B cell (primary cell): ENCODE measurements at regions not wholly inside any gene's neighbourhood (a gene's known extent, or its start where the extent isn't known, plus 50 kb on each side); places are given as distances from the start of the nearest gene placed in this dataset.
"Not testable (repeated sequence)": the region's sequence is repeated elsewhere in the genome, so short reads cannot be mapped to it uniquely, and the experiment has no call there.

Experiments used
- ATAC-seq: fragments of 200-7000 bp; cut with Tn5 transposase; one replicate; pipeline ENCODE4 v1.10.0; 2021; ENCODE audit warnings: low read depth, mild to moderate bottlenecking, moderate number of reproducible peaks, moderate library complexity
- CTCF ChIA-PET: fragments of 350-600 bp; sonication (Branson Sonifier 250); formaldehyde crosslinking; loops from one replicate; lab custom pipeline; 2021; ENCODE audit warnings: antibody characterized with exemption, inconsistent platforms; lab: Charles Lee
- POLR2A ChIA-PET: fragments of 350-600 bp; sonication (Branson Sonifier 250); formaldehyde crosslinking; loops from one replicate; lab custom pipeline; 2021; ENCODE audit warnings: antibody characterized with exemption; lab: Charles Lee
- DNase-seq: peaks from one replicate; pipeline ENCODE4 v3.0.0; 2013
- H2AFZ ChIP-seq: 2 replicates; pipeline ENCODE4 v1.6.1; 2012; ENCODE audit warnings: mild to moderate bottlenecking, low read depth, low read length; ENCODE audit not compliant: insufficient read depth, poor library complexity, severe bottlenecking
- H3K27ac ChIP-seq, 2 donors: 1 replicate in 1 of 2; 2 replicates in 1 of 2; pipeline ENCODE4 v1.5.1; 2012 to 2013; ENCODE audit warnings: low read length in 2 of 2, mild to moderate bottlenecking in 2 of 2, moderate library complexity in 1 of 2
- H3K27me3 ChIP-seq, 4 experiments: fragments of 200-600 bp in 1 of 4; sonication (generic) in 1 of 4; replicated peaks in 1 of 4; 1 replicate in 2 of 4; 2 replicates in 2 of 4; pipeline versions ENCODE4 v1.6.1 to v1.7.0; 2013 to 2016; ENCODE audit warnings: low read length in 3 of 4, mild to moderate bottlenecking in 2 of 4, mixed read lengths in 1 of 4, moderate library complexity in 1 of 4; ENCODE audit not compliant: insufficient read depth in 4 of 4, control insufficient read depth in 3 of 4; ENCODE audit errors: control extremely low read depth in 1 of 4
- H3K36me3 ChIP-seq, 2 experiments: replicated peaks in 1 of 2; 1 replicate in 1 of 2; 2 replicates in 1 of 2; pipeline versions ENCODE4 v1.6.1 to v1.7.1; 2013; ENCODE audit warnings: low read length in 1 of 2; ENCODE audit not compliant: insufficient read depth in 2 of 2, control insufficient read depth in 1 of 2; ENCODE audit errors: control extremely low read depth in 1 of 2, extremely low read depth in 1 of 2
- H3K4me1 ChIP-seq, 2 donors: fragments of 200-600 bp in 1 of 2; sonication (generic) in 1 of 2; 1 replicate in 1 of 2; 2 replicates in 1 of 2; pipeline versions ENCODE4 v1.5.1 to v1.6.1; 2013 to 2017; ENCODE audit warnings: low read length in 2 of 2; ENCODE audit not compliant: control insufficient read depth in 2 of 2, insufficient read depth in 2 of 2
- H3K4me2 ChIP-seq: replicated peaks from 2 replicates; pipeline ENCODE3; 2012; ENCODE audit warnings: mild to moderate bottlenecking, low read depth, low read length; ENCODE audit not compliant: poor library complexity, severe bottlenecking
- H3K4me3 ChIP-seq, 5 experiments: fragments of 200-600 bp in 1 of 5; sonication (generic) in 1 of 5; 1 replicate in 3 of 5; 2 replicates in 2 of 5; pipeline versions ENCODE4 v1.5.1 to v1.7.0; 2011 to 2016; ENCODE audit warnings: low read length in 4 of 5, mild to moderate bottlenecking in 4 of 5, low read depth in 2 of 5, control low read depth in 1 of 5, moderate library complexity in 1 of 5; ENCODE audit not compliant: insufficient read depth in 1 of 5; ENCODE audit errors: control extremely low read depth in 1 of 5, extremely low read depth in 1 of 5
- H3K79me2 ChIP-seq: fragments of 200-600 bp; sonication (generic); one replicate; pipeline ENCODE4 v1.6.0; 2016; ENCODE audit warnings: low read length; ENCODE audit not compliant: control insufficient read depth, insufficient read depth
- H3K9ac ChIP-seq: fragments of 200-600 bp; sonication (generic); 2 replicates; pipeline ENCODE4 v1.6.1; 2017; ENCODE audit warnings: mild to moderate bottlenecking, low read length, moderate library complexity
- H3K9me3 ChIP-seq, 3 donors: one replicate each; pipeline versions ENCODE4 v1.6.1 to v1.7.1; 2013; ENCODE audit warnings: low read length in 2 of 3; ENCODE audit not compliant: control insufficient read depth in 2 of 3, insufficient read depth in 1 of 3; ENCODE audit errors: control extremely low read depth in 1 of 3
- H4K20me1 ChIP-seq: 2 replicates; pipeline ENCODE4 v1.6.0; 2012; ENCODE audit warnings: mild to moderate bottlenecking, low read length; ENCODE audit not compliant: insufficient read depth, control insufficient read depth, poor library complexity, severe bottlenecking
- H3K27ac Mint-ChIP-seq: one replicate; pipeline ENCODE4 v1.8.0; 2021; ENCODE audit warnings: mixed read lengths
- H3K27me3 Mint-ChIP-seq: one replicate; pipeline ENCODE4 v1.8.0; 2021; ENCODE audit warnings: mixed read lengths
- H3K4me1 Mint-ChIP-seq: one replicate; pipeline ENCODE4 v1.8.0; 2021; ENCODE audit warnings: mixed read lengths
- H3K4me3 Mint-ChIP-seq: one replicate; pipeline ENCODE4 v1.8.0; 2021; ENCODE audit warnings: mixed read lengths
- H3K9me3 Mint-ChIP-seq: one replicate; pipeline ENCODE4 v1.8.0; 2022; ENCODE audit warnings: mixed read lengths; ENCODE audit not compliant: insufficient read depth
- CTCF ChIP-seq: fragments of 200-600 bp; IDR thresholded peaks from one replicate; pipeline ENCODE4 v1.8.0; 2022; ENCODE audit warnings: antibody characterized with exemption, mild to moderate bottlenecking
- EZH2 ChIP-seq: IDR thresholded peaks from 2 replicates; pipeline ENCODE4 v1.6.1; 2012; ENCODE audit warnings: borderline replicate concordance, low read depth, mild to moderate bottlenecking, moderate library complexity, low read length; ENCODE audit not compliant: insufficient read depth, poor library complexity, severe bottlenecking
- WGBS: methylation state at CpG from one replicate; pipeline ENCODE4 v1.1.5; 2013; ENCODE audit warnings: missing lambda C conversion rate; ENCODE audit not compliant: insufficient coverage; 5-methylcytosine and 5-hydroxymethylcytosine counted together
- intact Hi-C: fragments of 100-400 bp; cut with micrococcal nuclease; formaldehyde crosslinking; loops from one replicate; pipeline ENCODE4 v1.10.0; 2022

GRCh38 chr21:9735421-9735961, 785.9 kb upstream of the TPTE start:
- WGBS, result 70% methylated on average over 21 of the region's 21 CpGs
- no peak overlapping the region for H3K4me3 ChIP-seq
- no peak overlapping the region for H3K27ac ChIP-seq
- ATAC-seq, result no peak
- no peaks in the 10 kb centered on the region for H3K4me1 ChIP-seq
- Mint-ChIP-seq H3K4me3 (no peak overlapping the region), H3K27ac (no peak overlapping the region), H3K27me3 (no peaks in the 10 kb centered on the region), H3K4me1 (no peaks in the 10 kb centered on the region), H3K9me3 (peaks cover 3% of the 10 kb centered on the region)
- TF ChIP-seq EZH2, result no peak
- no peak for TF ChIP-seq CTCF
- no peaks in the 10 kb centered on the region for H3K36me3 ChIP-seq
- DNase-seq, result no peak
- no peaks in the 10 kb centered on the region for H4K20me1 ChIP-seq
- H3K9ac ChIP-seq, result no peak overlapping the region
- H2AFZ ChIP-seq, result no peak overlapping the region
- peaks cover 0 to 25% (median 16%) of the 10 kb centered on the region in 3 donors for H3K9me3 ChIP-seq
- ChIA-PET POLR2A (no interaction called here), CTCF (no interaction called here)
- no peaks in the 10 kb centered on the region for H3K27me3 ChIP-seq
- no peaks in the 10 kb centered on the region for H3K79me2 ChIP-seq
- intact Hi-C loops, result no loop called here
- no peak overlapping the region for H3K4me2 ChIP-seq

- H3K4me1 Mint-ChIP-seq, H3K4me3 Mint-ChIP-seq: not testable (repeated sequence)
These were observed 784.1 kb upstream of the TPTE start for GRCh38 chr21:9737301-9737700.

GRCh38 chr21:9737871-9738515, 783.4 kb upstream of the TPTE start:
- H3K9ac ChIP-seq, H3K36me3 ChIP-seq, H3K4me1 ChIP-seq, H3K4me3 Mint-ChIP-seq, H3K27me3 ChIP-seq, H3K4me1 Mint-ChIP-seq, CTCF ChIA-PET, H3K4me3 ChIP-seq, H3K4me2 ChIP-seq, H3K79me2 ChIP-seq, H3K27me3 Mint-ChIP-seq, H4K20me1 ChIP-seq, intact Hi-C loops, POLR2A ChIA-PET, H3K27ac ChIP-seq, H2AFZ ChIP-seq, ATAC-seq, H3K27ac Mint-ChIP-seq, DNase-seq, H3K9me3 Mint-ChIP-seq: not testable (repeated sequence)
- WGBS, result 57% methylated on average over 5 of the region's 5 CpGs
- H3K9me3 ChIP-seq, result peaks cover 0 to 28% (median 18%) of the 10 kb centered on the region in 3 donors

More at GRCh38 chr21:9737301-9737700, 784.1 kb upstream of the TPTE start:
- H3K27me3 Mint-ChIP-seq, intact Hi-C loops, H3K27ac ChIP-seq, H3K9ac ChIP-seq, ATAC-seq, H3K9me3 Mint-ChIP-seq, CTCF ChIA-PET, H3K27ac Mint-ChIP-seq, DNase-seq, H4K20me1 ChIP-seq, POLR2A ChIA-PET, H2AFZ ChIP-seq, H3K36me3 ChIP-seq, H3K27me3 ChIP-seq, H3K4me3 ChIP-seq, H3K4me1 ChIP-seq, H3K79me2 ChIP-seq, H3K4me2 ChIP-seq: not testable (repeated sequence)
- peaks cover 0 to 31% (median 18%) of the 10 kb centered on the region in 3 donors for H3K9me3 ChIP-seq
- 74% methylated on average over 2 of the region's 2 CpGs for WGBS
